HCT116 (cell line): ENCODE measurements at regions not wholly inside any gene's neighbourhood (a gene's known extent, or its start where the extent isn't known, plus 50 kb on each side); places are given as distances from the start of the nearest gene placed in this dataset.

Experiments
- ATAC-seq: fragments of 200-7000 bp; cut with Tn5 transposase; 2 replicates; pipeline ENCODE4 v1.9.1; 2020; ENCODE audit warnings: mild to moderate bottlenecking, moderate library complexity
- BruUV-seq: library from RNA; stranded (reverse); fragments of 400-500 nt; replicated peaks from 2 replicates; lab custom pipeline; 2021; lab: Mats Ljungman, UMichigan
- CTCF ChIA-PET: fragments of 300-600 bp; sonication (Branson Sonifier 250); formaldehyde crosslinking; loops from one replicate; lab custom pipeline; 2021; ENCODE audit warnings: antibody characterized with exemption; lab: Charles Lee
- POLR2A ChIA-PET: fragments of 300-600, 350-600 bp; sonication (Branson Sonifier 250); formaldehyde crosslinking; loops from one replicate; lab custom pipeline; 2021; ENCODE audit warnings: antibody characterized with exemption; lab: Charles Lee
- RAD21 ChIA-PET, 2 experiments: fragments of 300-600 bp; sonication (Branson Sonifier 250); formaldehyde crosslinking; loops; one replicate each; lab custom pipeline; 2023; ENCODE audit warnings: low total read pairs in 2 of 2; ENCODE audit not compliant: uncharacterized antibody in 2 of 2, unreplicated experiment in 2 of 2, low non-redundant PET in 1 of 2; lab: Charles Lee
- DNase-seq: peaks from one replicate; pipeline ENCODE4 v3.0.0-alpha.2; 2010; ENCODE audit warnings: low read depth, low spot score
- H2AFZ ChIP-seq: fragments of 200-600 bp; shearing (Covaris generic), sonication (generic); 2 replicates; pipeline ENCODE4 v1.6.1; 2017; ENCODE audit warnings: low read depth, mixed run types, mixed read lengths, antibody characterized with exemption, low read length; ENCODE audit not compliant: poor library complexity, severe bottlenecking
- H3K27ac ChIP-seq: 2 replicates; pipeline ENCODE4 v1.5.1; 2012; ENCODE audit warnings: low read depth, low read length
- H3K27me3 ChIP-seq: fragments of 200-600 bp; sonication (generic); 2 replicates; pipeline ENCODE4 v1.6.1; 2016; ENCODE audit warnings: mixed run types, low read length, mixed read lengths; ENCODE audit not compliant: insufficient read depth
- H3K36me3 ChIP-seq, 2 experiments: fragments of 200-500 bp in 1 of 2; fragments of 200-600 bp in 1 of 2; sonication (Bioruptor generic) in 1 of 2; sonication (generic) in 1 of 2; 2 replicates each; pipeline versions ENCODE4 v1.5.1 to v1.6.1; 2014 to 2016; ENCODE audit warnings: low read length in 2 of 2, inconsistent platforms in 1 of 2, mixed read lengths in 1 of 2, mixed run types in 1 of 2; ENCODE audit not compliant: insufficient read depth in 2 of 2, control insufficient read depth in 1 of 2
- H3K4me1 ChIP-seq, 2 experiments: fragments of 200-600 bp in 1 of 2; sonication (generic) in 1 of 2; 2 replicates each; pipeline versions ENCODE4 v1.5.1 to v1.6.1; 2012 to 2017; ENCODE audit warnings: low read length in 2 of 2, inconsistent platforms in 1 of 2, mild to moderate bottlenecking in 1 of 2, mixed read lengths in 1 of 2, mixed run types in 1 of 2, moderate library complexity in 1 of 2; ENCODE audit not compliant: insufficient read depth in 2 of 2, control insufficient read depth in 1 of 2
- H3K4me2 ChIP-seq: fragments of 200-600 bp; sonication (generic); 2 replicates; pipeline ENCODE4 v1.6.1; 2017; ENCODE audit warnings: mixed run types, low read length, mixed read lengths
- H3K4me3 ChIP-seq, 2 experiments: fragments of 200-600 bp in 1 of 2; sonication (generic) in 1 of 2; replicated peaks in 1 of 2; 2 replicates each; pipeline ENCODE4 v1.5.1; 2011 to 2016; ENCODE audit warnings: low read length in 2 of 2, control low read depth in 1 of 2, low read depth in 1 of 2, mild to moderate bottlenecking in 1 of 2, mixed read lengths in 1 of 2, mixed run types in 1 of 2
- H3K79me2 ChIP-seq: fragments of 200-600 bp; sonication (generic); 2 replicates; pipeline ENCODE4 v1.6.1; 2017; ENCODE audit warnings: mild to moderate bottlenecking, mixed run types, low read length, moderate library complexity, mixed read lengths; ENCODE audit not compliant: insufficient read depth
- H3K9ac ChIP-seq: fragments of 200-600 bp; sonication (generic); 2 replicates; pipeline ENCODE4 v1.6.1; 2016; ENCODE audit warnings: low read length, mixed read lengths
- H3K9me2 ChIP-seq: fragments of 200-600 bp; sonication (generic), shearing (Covaris generic); 2 replicates; pipeline ENCODE4 v1.6.1; 2017; ENCODE audit warnings: mixed run types, mild to moderate bottlenecking, moderate library complexity; ENCODE audit not compliant: insufficient read depth
- H3K9me3 ChIP-seq, 2 experiments: fragments of 200-500 bp in 1 of 2; fragments of 200-600 bp in 1 of 2; sonication (Bioruptor generic) in 1 of 2; sonication (generic) in 1 of 2; 2 replicates each; pipeline ENCODE4 v1.6.1; 2014 to 2017; ENCODE audit warnings: low read length in 2 of 2, mixed read lengths in 2 of 2, inconsistent platforms in 1 of 2, low read depth in 1 of 2, mild to moderate bottlenecking in 1 of 2, mixed run types in 1 of 2, moderate library complexity in 1 of 2; ENCODE audit not compliant: control insufficient read depth in 1 of 2, insufficient read depth in 1 of 2
- H4K20me1 ChIP-seq: fragments of 200-600 bp; sonication (generic), shearing (Covaris generic); 2 replicates; pipeline ENCODE4 v1.6.1; 2017; ENCODE audit warnings: mixed run types, mild to moderate bottlenecking, moderate library complexity; ENCODE audit not compliant: insufficient read depth
- ATF3 ChIP-seq: IDR thresholded peaks from 2 replicates; pipeline ENCODE4 v1.6.1; 2012
- CBX3 ChIP-seq: IDR thresholded peaks from 2 replicates; pipeline ENCODE4 v1.6.1; 2012; ENCODE audit warnings: low read depth
- EGR1 ChIP-seq: IDR thresholded peaks from 2 replicates; pipeline ENCODE4 v1.6.1; 2012; ENCODE audit warnings: low read depth
- ELF1 ChIP-seq: IDR thresholded peaks from 2 replicates; pipeline ENCODE4 v1.6.1; 2012; ENCODE audit warnings: low read depth, borderline replicate concordance
- EZH2 ChIP-seq: fragments of 200-600 bp; sonication (generic); IDR thresholded peaks from 2 replicates; pipeline ENCODE4 v1.6.1; 2017; ENCODE audit warnings: antibody characterized with exemption, mixed run types
- EZH2phosphoT487 ChIP-seq: fragments of 200-600 bp; IDR thresholded peaks from 2 replicates; pipeline ENCODE4 v1.6.1; 2018; ENCODE audit warnings: antibody characterized with exemption, borderline replicate concordance
- JUND ChIP-seq: IDR thresholded peaks from 2 replicates; pipeline ENCODE4 v1.6.1; 2012
- MAX ChIP-seq: IDR thresholded peaks from 2 replicates; pipeline ENCODE4 v1.6.1; 2012
- POLR2A ChIP-seq: IDR thresholded peaks from 2 replicates; pipeline ENCODE4 v1.7.0; 2011; ENCODE audit warnings: borderline replicate concordance; ENCODE audit not compliant: insufficient read depth, insufficient read length; ENCODE audit errors: extremely low read depth
- POLR2AphosphoS5 ChIP-seq: IDR thresholded peaks from 2 replicates; pipeline ENCODE4 v1.6.1; 2011; ENCODE audit warnings: mild to moderate bottlenecking, low read depth, low read length, moderate library complexity
- RAD21 ChIP-seq: IDR thresholded peaks from 2 replicates; pipeline ENCODE4 v1.6.1; 2012; ENCODE audit warnings: low read depth, mild to moderate bottlenecking
- SIN3A ChIP-seq: IDR thresholded peaks from 2 replicates; pipeline ENCODE4 v1.6.1; 2012; ENCODE audit warnings: low read depth
- SRF ChIP-seq: IDR thresholded peaks from 2 replicates; pipeline ENCODE4 v1.6.1; 2012; ENCODE audit warnings: low read depth
- TCF7L2 ChIP-seq: IDR thresholded peaks from 2 replicates; pipeline ENCODE4 v1.7.0; 2011; ENCODE audit warnings: borderline replicate concordance, inconsistent platforms; ENCODE audit not compliant: insufficient read depth, insufficient read length; ENCODE audit errors: extremely low read depth
- ZBTB33 ChIP-seq: IDR thresholded peaks from 2 replicates; pipeline ENCODE4 v1.6.1; 2011; ENCODE audit warnings: mild to moderate bottlenecking, low read length, moderate library complexity; ENCODE audit not compliant: insufficient replicate concordance; ENCODE audit errors: extremely low read depth
- intact Hi-C: fragments of 100-400 bp; cut with micrococcal nuclease; formaldehyde crosslinking; loops from 2 replicates; pipeline ENCODE4 v1.10.0; 2022

DNA sequence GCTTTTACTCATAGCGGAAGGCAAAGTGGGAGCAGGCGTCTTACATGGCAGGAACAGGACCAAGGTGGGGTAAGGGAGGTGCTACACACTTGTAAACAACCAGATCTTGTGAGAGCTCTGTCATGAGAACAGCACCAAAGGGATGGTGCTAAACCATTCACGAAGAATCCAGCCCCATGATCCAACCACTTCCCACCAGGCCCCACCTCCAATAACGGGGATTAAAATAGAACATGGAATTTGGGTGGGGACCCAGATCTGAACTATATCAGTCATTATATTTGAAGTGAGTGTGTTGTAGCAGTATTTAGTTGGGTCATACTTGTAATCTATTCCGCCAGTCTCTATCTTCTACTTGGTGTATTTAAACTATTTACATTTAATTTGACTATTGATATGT, 190.9 kb downstream of the RPLP1 start:
- RAD21 ChIA-PET, result no interaction called here
- Histone ChIP-seq H3K79me2 (no peaks in the 10 kb centered on the region), H3K9me2 (no peaks in the 10 kb centered on the region), H3K4me2 (no peak overlapping the region), H3K27me3 (peaks cover 27% of the 10 kb centered on the region; the same call in 1 of the 2 replicates), H3K27ac (no peak overlapping the region), H3K36me3 (no peaks in the 10 kb centered on the region), H4K20me1 (no peaks in the 10 kb centered on the region), H3K9ac (no peak overlapping the region), H3K4me3 (no peak overlapping the region), H2AFZ (no peak overlapping the region), H3K9me3 (no peaks in the 10 kb centered on the region), H3K4me1 (no peaks in the 10 kb centered on the region)
- intact Hi-C loops, result no loop called here
- POLR2A ChIA-PET, result no interaction called here
- DNase-seq (no peak), ATAC-seq (no peak)
- BruUV-seq, result no TSS peak
- TF ChIP-seq ATF3, result no peak
- no peak for TF ChIP-seq POLR2A
- no peak for TF ChIP-seq SIN3A
- no peak for TF ChIP-seq POLR2AphosphoS5
- no peak for TF ChIP-seq ELF1
- no peak for TF ChIP-seq SRF
- TF ChIP-seq ZBTB33, result no peak
- TF ChIP-seq EZH2phosphoT487, result no peak
- TF ChIP-seq CBX3, result no peak
- TF ChIP-seq EGR1, result no peak
- CTCF ChIA-PET, result no interaction called here

DNA sequence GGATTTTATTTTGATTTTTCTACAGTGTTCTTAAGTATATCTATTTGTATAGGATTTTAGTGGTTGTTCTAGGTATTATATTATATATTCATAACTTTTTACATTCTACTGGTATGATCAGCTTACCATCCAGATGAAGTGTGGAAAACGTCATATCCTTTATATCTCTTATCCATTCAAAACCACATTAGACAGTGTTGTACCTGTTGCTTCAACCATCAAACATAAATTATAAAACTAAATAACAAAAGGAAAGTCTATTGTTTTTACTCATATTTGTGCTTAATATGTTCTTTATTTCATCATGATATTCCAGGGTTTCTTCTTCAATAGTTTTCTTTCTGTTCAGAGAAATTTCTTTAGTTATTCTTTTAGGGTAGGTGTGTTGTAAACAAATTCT, 191.4 kb downstream of the RPLP1 start:
- intact Hi-C loops, result no loop called here
- H3K4me1 ChIP-seq, result peaks cover 0 to under 1% of the 10 kb centered on the region in 2 experiments; a peak in 2 of 4 replicates
- no peak overlapping the region for H3K4me3 ChIP-seq
- H3K9me2 ChIP-seq, result no peaks in the 10 kb centered on the region
- TF ChIP-seq JUND (no peak), MAX (no peak), TCF7L2 (no peak), EZH2 (no peak), RAD21 (no peak)
- POLR2A ChIA-PET, result no interaction called here
- H3K9me3 ChIP-seq, result no peaks in the 10 kb centered on the region
- H4K20me1 ChIP-seq, result no peaks in the 10 kb centered on the region
- no peak overlapping the region for H3K27ac ChIP-seq
- ATAC-seq, result no peak
- H3K79me2 ChIP-seq, result no peaks in the 10 kb centered on the region
- no peak overlapping the region for H3K4me2 ChIP-seq
- BruUV-seq, result no TSS peak
- no peak overlapping the region for H2AFZ ChIP-seq
- DNase-seq, result no peak
- CTCF ChIA-PET, result no interaction called here
- H3K9ac ChIP-seq, result no peak overlapping the region
- H3K36me3 ChIP-seq, result no peaks in the 10 kb centered on the region
- RAD21 ChIA-PET, result no interaction called here
- peaks cover 32% of the 10 kb centered on the region; the same call in 1 of the 2 replicates for H3K27me3 ChIP-seq
